GM12864 (cell line): ENCODE measurements at regions not wholly inside any gene's neighbourhood (a gene's known extent, or its start where the extent isn't known, plus 50 kb on each side); places are given as distances from the start of the nearest gene placed in this dataset.

ENCODE experiments used
- DNase-seq: peaks from one replicate; pipeline ENCODE4 v3.0.0-alpha.2; 2011; ENCODE audit warnings: low read depth
- H3K4me3 ChIP-seq: 2 replicates; pipeline ENCODE4 v1.5.1; 2011; ENCODE audit warnings: mild to moderate bottlenecking, low read depth, low read length, control low read depth
- CTCF ChIP-seq: IDR thresholded peaks from 2 replicates; pipeline ENCODE4 v1.5.1; 2011; ENCODE audit warnings: low read depth, mild to moderate bottlenecking, moderate library complexity, low read length, control low read depth, inconsistent platforms; ENCODE audit errors: missing control alignments

- no peak overlapping the region for H3K4me3 ChIP-seq
- no peak for DNase-seq
These were observed 802.8 kb upstream of the CXADR start for GRCh38 chr21:16709866-16710550.

DNA sequence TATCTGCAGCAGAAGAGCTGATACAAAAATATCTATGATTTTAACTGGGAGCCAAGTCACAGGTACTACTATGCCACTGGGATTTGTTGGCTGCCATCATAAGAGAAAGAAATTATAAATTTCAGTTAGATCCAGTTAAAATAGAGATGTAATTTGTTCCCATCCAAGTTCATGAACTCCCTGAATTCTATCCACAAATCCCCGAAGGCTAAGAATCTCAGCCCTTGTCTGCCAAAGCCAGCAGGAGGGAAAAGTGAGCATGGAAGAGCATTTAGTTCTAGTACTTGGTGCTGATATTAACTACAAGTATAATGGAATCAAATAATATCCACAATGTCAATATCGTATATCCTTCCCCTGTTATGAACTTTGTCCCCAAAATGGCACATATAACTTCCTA lies 801.1 kb upstream of the CXADR start:
- DNase-seq: no peak
- no peak for TF ChIP-seq CTCF
- H3K4me3 ChIP-seq: no peak overlapping the region

More at GRCh38 chr21:16709866-16710550, 802.8 kb upstream of the CXADR start:
- no peak for TF ChIP-seq CTCF

- H3K4me3 ChIP-seq: no peak overlapping the region
- no peak for TF ChIP-seq CTCF
- no peak for DNase-seq
These were observed 799.3 kb upstream of the CXADR start for GRCh38 chr21:16713331-16714117.

DNA sequence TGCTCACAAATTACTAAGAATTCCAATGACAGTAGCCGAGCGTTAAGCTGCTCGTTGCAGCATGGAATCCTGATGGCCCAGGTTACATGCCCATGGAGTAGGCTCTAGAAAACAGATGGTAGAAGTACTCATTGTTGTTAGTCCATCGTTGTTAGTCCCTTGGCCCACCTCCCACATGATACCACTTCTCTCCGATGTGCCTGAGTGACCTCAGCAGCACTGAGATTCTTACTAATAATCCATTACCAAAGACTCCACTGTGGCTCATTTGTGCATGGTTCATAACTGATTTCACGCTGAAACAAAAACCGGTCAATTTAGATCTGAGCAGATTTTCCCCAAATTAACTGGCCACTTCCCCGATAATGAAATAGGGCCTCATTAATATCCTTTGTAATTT lies 772.3 kb upstream of the CXADR start:
- no peak for TF ChIP-seq CTCF
- DNase-seq: no peak
- no peak overlapping the region for H3K4me3 ChIP-seq

DNA sequence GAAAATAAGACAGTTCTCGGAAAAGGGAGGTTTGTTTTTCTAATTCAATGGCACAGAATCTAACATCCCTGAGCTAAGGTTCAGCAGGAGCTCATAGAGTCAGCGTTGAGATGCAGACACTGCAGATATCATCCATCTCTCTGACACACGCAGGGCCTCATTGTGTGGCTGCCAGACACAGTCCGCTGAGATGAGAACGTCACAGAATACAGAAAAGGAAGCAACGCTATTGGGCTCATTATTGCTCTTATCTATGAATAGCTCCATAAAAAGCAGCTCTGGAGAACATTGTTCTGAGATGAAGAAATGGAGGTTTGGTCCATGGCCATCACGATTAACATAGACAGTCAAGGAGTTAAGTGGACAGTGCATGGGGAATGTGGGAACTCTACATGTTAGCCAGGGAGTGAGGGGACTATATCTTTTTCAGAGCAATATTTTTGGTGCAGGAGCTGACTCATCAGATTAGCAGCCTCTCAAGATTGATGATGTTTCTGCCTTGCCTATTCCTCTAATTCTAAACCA lies 771.6 kb upstream of the CXADR start:
- no peak for DNase-seq
- no peak overlapping the region for H3K4me3 ChIP-seq
- no peak for TF ChIP-seq CTCF

GRCh38 chr21:16742131-16742641 lies 770.7 kb upstream of the CXADR start:
- no peak overlapping the region for H3K4me3 ChIP-seq
- no peak for TF ChIP-seq CTCF
- no peak for DNase-seq
